PFSK-1 (cell line): ENCODE measurements at regions not wholly inside any gene's neighbourhood (a gene's known extent, or its start where the extent isn't known, plus 50 kb on each side); places are given as distances from the start of the nearest gene placed in this dataset.

Experiments used
- POLR2AphosphoS5 ChIP-seq: IDR thresholded peaks from 2 replicates; pipeline ENCODE4 v1.6.1; 2012; ENCODE audit warnings: low read depth, mild to moderate bottlenecking, control low read depth, low read length, moderate library complexity
- SIN3A ChIP-seq: IDR thresholded peaks from 2 replicates; pipeline ENCODE4 v1.6.1; 2012; ENCODE audit warnings: mild to moderate bottlenecking, low read length, moderate library complexity, borderline replicate concordance; ENCODE audit not compliant: insufficient read depth
- TAF1 ChIP-seq: IDR thresholded peaks from 2 replicates; pipeline ENCODE4 v1.6.1; 2012; ENCODE audit warnings: low read length, control low read depth, borderline replicate concordance; ENCODE audit not compliant: insufficient read depth

DNA sequence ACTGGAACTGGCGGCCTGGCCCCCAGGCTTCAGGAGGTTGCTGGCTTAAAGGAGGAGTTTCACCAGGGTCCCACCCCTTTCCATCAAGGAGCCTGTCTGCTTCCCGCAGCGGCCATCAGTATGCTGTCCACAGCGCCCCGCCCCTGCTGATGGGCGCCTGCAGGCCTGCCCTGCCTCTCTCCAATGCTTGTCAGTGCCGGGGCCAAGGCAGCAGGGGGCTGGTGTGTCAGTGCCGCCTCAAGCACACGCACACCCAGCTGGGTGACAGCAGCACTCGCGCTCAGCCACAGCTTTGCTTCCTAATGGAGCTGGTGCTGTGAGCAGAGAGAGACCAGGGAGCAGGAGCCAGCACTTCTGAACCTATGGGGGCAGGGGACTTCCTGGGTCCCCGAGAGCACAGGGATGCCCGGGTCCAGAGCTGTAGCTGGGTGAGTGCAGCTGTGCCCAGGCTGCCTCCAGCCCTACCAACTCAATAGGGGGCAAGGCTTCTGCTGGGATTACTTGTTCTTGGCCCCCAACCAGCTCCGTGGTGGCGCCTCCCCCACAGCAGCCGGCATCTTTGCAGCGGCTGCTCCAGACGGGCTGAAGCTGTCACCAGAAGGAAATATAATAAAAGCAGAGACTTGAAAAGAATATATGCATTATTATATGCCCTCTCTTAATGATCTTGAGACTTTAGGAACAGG, 377.2 kb upstream of the LRATD1 start:
- TF ChIP-seq SIN3A (no peak), TAF1 (no peak), POLR2AphosphoS5 (no peak)
